Activated naive CD4-positive, alpha-beta T cell treated with anti-CD3 and anti-CD28 coated beads, Interleukin-2, amount 10 ng/mL, durations not matched to agents 7 days and 5 days (primary cell): ENCODE measurements at regions not wholly inside any gene's neighbourhood (a gene's known extent, or its start where the extent isn't known, plus 50 kb on each side); places are given as distances from the start of the nearest gene placed in this dataset.

Experiments
- CTCF ChIA-PET: fragments of 350-600 bp; sonication (Branson Sonifier 250); formaldehyde crosslinking; loops from one replicate; lab custom pipeline; 2021; ENCODE audit warnings: antibody characterized with exemption; lab: Charles Lee
- DNase-seq: peaks from one replicate; pipeline ENCODE4 v3.0.0-alpha.2; 2020
- H3K27ac Mint-ChIP-seq: one replicate; pipeline ENCODE4 v1.8.0; 2021; ENCODE audit warnings: mild to moderate bottlenecking, moderate library complexity, mixed read lengths
- H3K27me3 Mint-ChIP-seq: one replicate; pipeline ENCODE4 v1.8.0; 2021; ENCODE audit warnings: mild to moderate bottlenecking, mixed read lengths
- H3K36me3 Mint-ChIP-seq: one replicate; pipeline ENCODE4 v1.8.0; 2021; ENCODE audit warnings: mixed read lengths
- H3K4me1 Mint-ChIP-seq: one replicate; pipeline ENCODE4 v1.8.0; 2021; ENCODE audit warnings: mixed read lengths
- H3K4me3 Mint-ChIP-seq: one replicate; pipeline ENCODE4 v1.8.0; 2021; ENCODE audit warnings: mild to moderate bottlenecking, moderate library complexity, mixed read lengths
- H3K9me3 Mint-ChIP-seq: one replicate; pipeline ENCODE4 v1.8.0; 2021; ENCODE audit warnings: mixed read lengths

DNA sequence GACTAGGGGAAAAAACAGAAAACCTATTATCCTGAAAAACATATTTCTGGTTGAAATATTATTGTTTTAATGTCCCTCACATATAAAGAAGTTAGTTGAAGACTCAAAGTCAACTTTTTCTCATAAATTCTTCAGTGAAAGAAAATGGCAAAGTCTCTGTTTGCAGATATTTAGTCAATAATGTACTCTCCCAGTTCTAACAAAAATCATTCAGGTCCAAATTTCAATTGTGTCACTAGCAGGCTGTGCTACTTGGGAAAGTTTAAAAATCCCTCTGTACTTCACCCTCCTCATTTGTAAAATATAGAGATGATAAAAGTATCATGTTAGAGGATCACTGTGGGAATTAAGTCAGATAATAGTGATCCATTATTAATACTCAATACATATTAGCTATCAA lies 496.5 kb downstream of the FSCB start:
- peaks cover 6% of the 10 kb centered on the region for H3K9me3 Mint-ChIP-seq
- H3K4me3 Mint-ChIP-seq, result no peak overlapping the region
- H3K27me3 Mint-ChIP-seq, result no peaks in the 10 kb centered on the region
- CTCF ChIA-PET, result no interaction called here
- H3K27ac Mint-ChIP-seq, result no peak overlapping the region
- H3K36me3 Mint-ChIP-seq, result no peaks in the 10 kb centered on the region
- H3K4me1 Mint-ChIP-seq, result no peaks in the 10 kb centered on the region
- DNase-seq, result no peak

DNA sequence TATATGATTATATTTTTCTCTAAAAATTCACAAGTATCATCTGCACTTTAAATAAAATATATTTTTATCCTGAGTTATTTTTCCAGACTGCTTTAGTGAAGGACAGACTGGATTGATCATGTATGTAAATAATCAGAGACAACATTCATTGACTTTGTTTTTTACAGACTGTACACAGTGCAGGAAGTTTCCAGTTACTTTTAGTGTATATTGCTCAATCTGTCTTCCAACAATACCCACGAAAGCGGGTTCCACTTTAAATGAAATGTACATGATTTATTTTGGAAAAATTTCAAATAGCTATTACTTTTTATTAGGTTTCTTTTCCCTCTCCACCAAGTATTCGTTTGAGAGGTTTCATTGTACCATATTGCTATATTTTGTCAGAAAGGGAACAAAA lies 497.0 kb downstream of the FSCB start:
- no peak for DNase-seq
- Mint-ChIP-seq H3K9me3 (peaks cover 4% of the 10 kb centered on the region), H3K4me1 (no peaks in the 10 kb centered on the region), H3K27me3 (no peaks in the 10 kb centered on the region), H3K4me3 (no peak overlapping the region), H3K36me3 (no peaks in the 10 kb centered on the region), H3K27ac (no peak overlapping the region)
- CTCF ChIA-PET, result no interaction called here

DNA sequence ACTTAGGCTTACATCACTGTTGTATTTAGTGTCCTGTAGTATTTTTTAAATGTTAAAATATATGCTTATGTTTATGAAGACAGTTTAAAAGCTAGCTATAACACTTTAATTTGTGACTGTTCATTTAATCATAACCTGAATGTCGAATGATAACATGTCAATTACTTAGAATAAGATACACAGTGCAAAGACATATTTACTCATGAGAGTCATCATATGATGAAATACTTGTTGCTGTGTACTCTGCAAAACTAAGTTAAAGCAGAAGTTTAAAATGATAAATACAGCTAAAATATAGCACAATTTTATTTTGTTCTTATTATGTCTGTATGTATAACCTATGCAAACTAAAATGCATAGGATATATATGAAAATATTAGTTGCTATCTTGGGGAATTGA lies 497.4 kb downstream of the FSCB start:
- no peak overlapping the region for H3K27ac Mint-ChIP-seq
- peaks cover 4% of the 10 kb centered on the region for H3K9me3 Mint-ChIP-seq
- no peak overlapping the region for H3K4me3 Mint-ChIP-seq
- no peaks in the 10 kb centered on the region for H3K36me3 Mint-ChIP-seq
- CTCF ChIA-PET, result no interaction called here
- no peaks in the 10 kb centered on the region for H3K27me3 Mint-ChIP-seq
- no peaks in the 10 kb centered on the region for H3K4me1 Mint-ChIP-seq
- DNase-seq, result no peak

DNA sequence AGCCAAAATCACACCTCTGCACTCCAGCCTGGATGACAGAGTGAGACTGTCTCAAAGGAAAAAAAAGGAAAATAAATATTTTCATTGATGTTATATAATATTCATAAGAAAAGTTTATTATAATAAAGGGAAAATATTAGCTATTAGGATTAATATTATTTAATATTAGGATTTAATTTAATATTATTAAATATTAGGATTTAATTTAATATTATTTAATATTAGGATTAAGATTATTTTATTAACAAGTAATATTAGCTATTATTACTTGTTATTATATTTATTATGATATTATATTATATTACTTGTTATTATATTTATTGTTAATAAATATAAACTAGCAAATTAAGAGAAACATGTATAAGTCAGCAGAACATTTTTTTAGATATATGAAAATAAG lies 518.1 kb downstream of the FSCB start:
- H3K27me3 Mint-ChIP-seq, result no peaks in the 10 kb centered on the region
- no peak for DNase-seq
- no peaks in the 10 kb centered on the region for H3K9me3 Mint-ChIP-seq
- H3K4me3 Mint-ChIP-seq, result no peak overlapping the region
- H3K4me1 Mint-ChIP-seq, result no peaks in the 10 kb centered on the region
- H3K36me3 Mint-ChIP-seq, result no peaks in the 10 kb centered on the region
- no peak overlapping the region for H3K27ac Mint-ChIP-seq
- CTCF ChIA-PET, result no interaction called here

DNA sequence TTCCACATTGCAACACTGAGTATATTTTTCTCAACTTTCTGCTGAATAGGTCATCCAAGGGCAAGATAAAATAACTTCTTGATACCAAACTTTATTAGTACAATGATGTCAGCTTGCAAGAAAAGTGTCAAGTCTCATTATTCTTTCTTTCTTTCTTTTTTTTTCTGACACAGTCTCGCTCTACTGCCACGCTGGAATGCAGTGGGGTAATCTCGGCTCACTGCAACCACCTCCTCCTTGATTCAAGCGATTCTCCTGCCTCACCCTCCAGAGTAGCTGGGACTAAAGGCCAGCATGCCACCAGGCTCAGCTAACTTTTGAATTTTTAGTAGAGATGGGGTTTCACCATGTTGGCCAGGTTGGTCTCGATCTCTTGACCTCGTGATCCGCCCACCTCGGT lies 523.4 kb downstream of the FSCB start:
- Mint-ChIP-seq H3K9me3 (peaks cover 3% of the 10 kb centered on the region), H3K36me3 (no peaks in the 10 kb centered on the region), H3K4me3 (no peak overlapping the region), H3K27me3 (no peaks in the 10 kb centered on the region), H3K4me1 (no peaks in the 10 kb centered on the region), H3K27ac (no peak overlapping the region)
- no peak for DNase-seq
- CTCF ChIA-PET, result no interaction called here

DNA sequence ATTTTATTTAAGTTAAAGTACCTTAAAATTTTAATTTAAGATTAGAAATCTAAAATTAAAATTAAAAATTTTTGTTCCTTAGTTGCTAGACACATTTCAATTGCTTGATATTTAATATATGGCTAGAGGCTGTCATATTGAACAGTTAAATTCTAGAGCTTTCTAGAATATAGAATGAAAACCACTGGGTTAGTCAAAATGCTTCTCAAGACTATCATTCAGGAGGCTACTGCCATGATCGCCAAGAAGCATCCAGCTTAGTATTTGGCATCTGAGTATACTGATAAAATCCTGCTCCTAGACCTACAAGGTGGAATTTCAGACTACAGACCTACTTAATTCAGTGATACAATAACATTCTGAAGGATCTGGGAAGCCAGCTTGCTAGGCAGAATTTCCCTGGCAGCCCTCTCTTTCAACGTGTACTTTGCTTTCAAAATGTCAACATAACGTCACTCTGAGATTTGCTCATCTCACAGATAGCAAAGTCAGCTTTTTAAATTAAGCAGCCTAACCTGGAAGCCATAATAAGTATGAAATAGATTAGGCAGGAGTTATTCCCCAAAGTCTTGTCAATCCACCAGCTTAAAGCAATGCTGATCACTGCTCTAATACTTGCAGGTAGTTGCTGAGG lies 525.8 kb downstream of the FSCB start:
- no peak for DNase-seq
- H3K27ac Mint-ChIP-seq, result no peak overlapping the region
- H3K27me3 Mint-ChIP-seq, result no peaks in the 10 kb centered on the region
- H3K4me1 Mint-ChIP-seq, result no peaks in the 10 kb centered on the region
- no peaks in the 10 kb centered on the region for H3K36me3 Mint-ChIP-seq
- CTCF ChIA-PET, result no interaction called here
- no peak overlapping the region for H3K4me3 Mint-ChIP-seq
- peaks cover 6% of the 10 kb centered on the region for H3K9me3 Mint-ChIP-seq

DNA sequence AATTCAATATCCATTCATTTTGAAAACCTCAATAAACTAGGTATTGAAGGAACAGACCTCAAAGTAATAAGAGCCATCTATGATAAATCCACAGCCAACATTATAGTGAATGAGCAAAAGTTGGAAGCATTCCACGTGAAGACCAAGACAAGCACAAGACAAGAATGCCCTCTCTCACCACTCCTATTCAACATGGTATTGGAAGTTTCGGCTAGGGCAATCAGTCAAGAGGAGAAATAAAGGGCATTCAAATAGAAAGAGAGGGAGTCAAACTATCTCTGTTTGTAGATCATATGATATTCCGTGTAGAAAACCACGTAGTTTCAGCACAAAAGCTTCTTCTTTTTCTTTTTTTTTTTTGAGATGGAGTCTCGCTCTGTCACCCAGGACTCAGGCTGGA lies 550.3 kb downstream of the FSCB start:
- no peak for DNase-seq
- H3K4me1 Mint-ChIP-seq, result no peaks in the 10 kb centered on the region
- no peaks in the 10 kb centered on the region for H3K36me3 Mint-ChIP-seq
- no peak overlapping the region for H3K27ac Mint-ChIP-seq
- CTCF ChIA-PET, result no interaction called here
- H3K9me3 Mint-ChIP-seq, result peaks cover 14% of the 10 kb centered on the region
- H3K4me3 Mint-ChIP-seq, result no peak overlapping the region
- no peaks in the 10 kb centered on the region for H3K27me3 Mint-ChIP-seq

DNA sequence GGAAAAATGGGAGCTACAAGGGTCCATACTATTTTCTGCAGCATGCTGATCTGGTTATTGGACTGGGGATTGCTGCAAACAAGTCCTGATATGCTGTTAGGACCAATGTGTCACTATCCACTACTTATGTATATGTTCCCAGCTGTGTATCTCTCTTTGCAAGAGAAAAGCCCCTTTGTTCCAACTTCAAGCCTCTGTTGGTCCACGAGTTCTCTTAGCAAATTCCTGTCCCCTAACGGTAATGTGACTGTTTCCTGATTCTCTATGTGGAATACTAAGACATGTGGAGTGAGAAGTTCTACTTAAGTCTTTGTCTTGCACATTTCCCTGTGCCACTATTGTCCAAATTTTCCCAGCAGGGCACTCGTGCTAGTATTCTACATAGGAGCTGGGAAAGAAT lies 557.7 kb downstream of the FSCB start:
- Mint-ChIP-seq H3K27ac (no peak overlapping the region), H3K36me3 (no peaks in the 10 kb centered on the region), H3K4me3 (no peak overlapping the region), H3K4me1 (no peaks in the 10 kb centered on the region), H3K27me3 (no peaks in the 10 kb centered on the region), H3K9me3 (peaks cover 2% of the 10 kb centered on the region)
- DNase-seq, result no peak
- CTCF ChIA-PET, result no interaction called here

DNA sequence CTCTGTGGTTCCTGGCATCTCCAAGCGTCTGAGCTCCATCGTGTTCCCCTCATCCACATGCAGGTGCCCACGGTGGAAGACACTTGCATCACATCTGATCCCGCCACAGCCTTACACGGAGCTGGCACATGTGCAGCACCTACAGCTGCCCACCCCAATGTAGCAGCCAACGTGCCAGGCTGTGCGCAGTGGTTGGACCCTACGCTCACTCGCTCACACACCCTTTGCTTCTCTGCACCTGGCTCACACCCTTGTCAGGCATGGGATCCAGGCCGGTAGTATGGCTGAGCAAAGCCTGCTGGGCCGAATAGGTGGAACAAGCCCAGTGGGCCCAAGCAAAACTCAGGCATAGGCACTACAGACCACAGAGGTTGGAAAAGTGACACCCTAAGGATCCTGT lies 567.2 kb downstream of the FSCB start:
- no peaks in the 10 kb centered on the region for H3K36me3 Mint-ChIP-seq
- CTCF ChIA-PET, result no interaction called here

DNA sequence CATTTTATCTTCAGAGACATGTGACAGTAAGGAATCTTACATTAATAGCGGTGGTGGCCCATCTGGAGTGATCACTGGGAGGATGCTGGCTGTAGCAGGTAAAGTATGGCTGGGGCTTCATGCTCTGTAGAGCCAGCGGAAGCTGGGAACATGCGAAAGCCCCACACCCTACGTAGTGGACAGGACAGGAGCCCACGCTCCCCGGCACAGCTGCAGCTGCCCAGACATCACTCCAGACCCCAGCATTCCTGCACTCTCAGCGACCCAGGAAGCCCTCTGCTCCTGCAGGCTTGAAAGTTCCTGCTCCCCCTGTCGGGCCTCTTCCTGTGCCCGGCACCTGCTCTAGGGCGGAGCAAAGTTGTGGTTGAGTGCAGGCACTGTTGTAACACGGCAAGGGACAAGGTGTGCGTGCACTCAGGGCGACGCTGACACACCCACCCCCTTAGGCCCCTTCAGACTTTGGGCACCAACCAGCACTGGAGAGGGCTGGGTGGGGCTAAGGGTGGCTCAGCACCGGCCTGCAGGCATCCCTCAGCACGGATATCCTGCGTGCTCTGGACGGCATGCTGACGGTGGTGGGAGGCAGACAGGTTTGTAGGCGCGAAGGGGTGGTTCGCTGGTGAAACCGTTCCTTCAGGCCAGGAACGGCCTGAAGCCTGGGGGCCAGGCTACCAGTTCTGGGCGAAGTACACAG lies 568.3 kb downstream of the FSCB start:
- no peaks in the 10 kb centered on the region for H3K27me3 Mint-ChIP-seq
- no peaks in the 10 kb centered on the region for H3K36me3 Mint-ChIP-seq
- peaks cover 15% of the 10 kb centered on the region for H3K9me3 Mint-ChIP-seq
- no peaks in the 10 kb centered on the region for H3K4me1 Mint-ChIP-seq
- CTCF ChIA-PET, result no interaction called here
- DNase-seq, result no peak
- no peak overlapping the region for H3K4me3 Mint-ChIP-seq
- H3K27ac Mint-ChIP-seq, result no peak overlapping the region

More for the DNA sequence above, 567.2 kb downstream of the FSCB start:
- no peak overlapping the region for H3K4me3 Mint-ChIP-seq
- no peaks in the 10 kb centered on the region for H3K27me3 Mint-ChIP-seq
- H3K4me1 Mint-ChIP-seq, result no peaks in the 10 kb centered on the region
- peaks cover 15% of the 10 kb centered on the region for H3K9me3 Mint-ChIP-seq
- DNase-seq, result no peak
- no peak overlapping the region for H3K27ac Mint-ChIP-seq

DNA sequence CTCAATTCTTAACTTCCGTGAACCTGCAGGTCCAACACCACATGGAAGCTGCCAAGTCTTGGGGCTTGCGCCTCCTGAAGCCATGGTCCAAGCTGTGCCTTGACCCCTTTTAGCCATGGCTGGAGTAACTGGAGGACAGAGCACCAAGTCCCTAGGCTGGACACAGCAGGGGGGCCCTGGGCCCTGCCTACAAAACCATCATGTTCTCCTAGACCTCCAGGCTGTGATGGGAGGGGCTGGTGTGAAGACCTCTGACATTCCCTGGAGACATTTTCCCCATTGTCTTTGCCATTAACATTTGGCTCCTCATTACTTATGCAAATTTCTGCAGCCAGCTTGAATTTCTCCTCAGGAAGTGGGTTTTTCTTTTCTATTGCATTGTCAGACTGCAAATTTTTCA lies 570.1 kb downstream of the FSCB start:
- Mint-ChIP-seq H3K4me3 (no peak overlapping the region), H3K36me3 (no peaks in the 10 kb centered on the region), H3K27ac (no peak overlapping the region), H3K9me3 (peaks cover 13% of the 10 kb centered on the region), H3K4me1 (no peaks in the 10 kb centered on the region), H3K27me3 (no peaks in the 10 kb centered on the region)
- DNase-seq, result no peak
- CTCF ChIA-PET, result no interaction called here

DNA sequence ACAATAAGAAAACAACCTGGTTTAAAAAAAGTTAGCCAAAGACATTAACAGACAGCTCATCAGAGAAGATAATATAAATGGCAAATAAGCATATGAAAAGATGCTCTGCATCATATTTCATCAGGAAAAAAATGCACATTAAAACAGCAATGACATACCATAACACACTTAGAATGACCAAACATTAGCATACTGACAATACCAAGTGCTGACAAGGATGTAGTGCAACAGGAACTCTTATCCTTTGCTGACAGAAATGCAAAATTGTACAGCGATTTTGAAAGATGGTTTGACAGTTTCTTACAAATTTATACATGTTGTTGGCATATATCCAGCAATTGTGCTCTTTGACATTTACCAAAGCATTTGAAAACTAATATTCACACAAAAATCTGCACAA lies 573.0 kb downstream of the FSCB start:
- Mint-ChIP-seq H3K27me3 (no peaks in the 10 kb centered on the region), H3K27ac (no peak overlapping the region), H3K9me3 (peaks cover 10% of the 10 kb centered on the region), H3K4me1 (no peaks in the 10 kb centered on the region), H3K36me3 (no peaks in the 10 kb centered on the region), H3K4me3 (no peak overlapping the region)
- CTCF ChIA-PET, result no interaction called here
- DNase-seq, result no peak

DNA sequence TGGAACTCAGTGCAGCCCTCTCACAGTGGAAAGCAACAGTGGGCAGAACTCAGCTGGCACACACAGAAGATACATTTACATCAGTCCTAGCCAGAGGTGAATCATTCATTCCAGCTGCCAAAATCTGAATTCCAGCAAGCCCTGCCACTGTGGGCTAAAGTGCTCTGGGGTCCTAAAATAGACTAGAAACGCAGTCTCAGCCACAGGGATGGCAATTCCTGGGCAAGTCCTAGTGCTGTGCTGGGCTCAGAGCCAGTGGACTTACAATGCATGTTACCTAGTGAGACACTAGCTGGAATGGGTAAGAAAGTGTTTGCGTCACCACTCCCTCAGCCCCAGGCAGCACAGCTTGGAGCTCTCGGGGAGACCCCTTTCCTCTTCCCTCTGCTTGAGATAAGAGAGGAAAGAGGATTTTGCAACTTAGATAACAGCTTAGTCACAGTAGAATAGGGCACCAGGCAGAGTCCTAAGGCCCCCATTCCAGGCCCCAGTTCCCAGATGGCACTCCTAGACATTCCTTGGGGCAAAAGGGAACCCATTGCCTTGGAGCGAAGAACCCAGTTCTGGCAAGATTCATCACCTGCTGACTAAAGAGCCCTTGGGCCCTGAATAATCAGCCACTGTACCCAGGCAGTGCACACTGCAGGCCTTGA lies 592.9 kb downstream of the FSCB start:
- no peak for DNase-seq
- CTCF ChIA-PET, result no interaction called here
- no peak overlapping the region for H3K4me3 Mint-ChIP-seq

DNA sequence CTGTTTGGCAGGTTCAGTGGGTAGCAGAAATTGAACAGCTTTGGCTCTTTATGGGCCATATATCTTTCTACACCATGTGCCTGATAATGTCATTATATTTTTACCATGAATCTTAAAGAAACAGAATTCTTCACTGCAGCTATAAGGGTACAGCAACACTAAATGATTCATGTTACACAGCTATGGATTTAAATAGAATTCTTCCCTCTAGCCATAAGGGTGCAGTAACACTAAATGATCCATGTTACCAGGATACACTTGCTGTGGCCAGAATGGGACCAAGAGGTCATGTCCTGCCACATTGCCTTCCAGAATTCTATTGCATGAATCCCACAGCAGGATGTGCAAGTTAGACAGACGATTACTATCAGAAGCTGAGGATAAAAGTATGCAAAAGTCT lies 603.9 kb downstream of the FSCB start:
- Mint-ChIP-seq H3K27me3 (no peaks in the 10 kb centered on the region), H3K27ac (no peak overlapping the region), H3K36me3 (no peaks in the 10 kb centered on the region), H3K4me1 (no peaks in the 10 kb centered on the region), H3K4me3 (no peak overlapping the region), H3K9me3 (peaks cover 2% of the 10 kb centered on the region)
- no peak for DNase-seq
- CTCF ChIA-PET, result no interaction called here

More for the DNA sequence above, 592.9 kb downstream of the FSCB start:
- Mint-ChIP-seq H3K9me3 (peaks cover 10% of the 10 kb centered on the region), H3K36me3 (no peaks in the 10 kb centered on the region), H3K27me3 (no peaks in the 10 kb centered on the region), H3K4me1 (no peaks in the 10 kb centered on the region), H3K27ac (no peak overlapping the region)
